Kidney (tissue), 13 donors: ENCODE measurements at regions not wholly inside any gene's neighbourhood (a gene's known extent, or its start where the extent isn't known, plus 50 kb on each side); places are given as distances from the start of the nearest gene placed in this dataset.

Experiments
- DNase-seq, 5 donors: peaks; one replicate each; pipeline ENCODE4 v3.0.0-alpha.2; 2013 to 2020
- FAIRE-seq: peaks from 2 replicates; lab custom pipeline; 2012; peaks lifted over from hg19 to GRCh38; lab: Jason Lieb, UNC
- H3K27ac ChIP-seq, 2 donors: one replicate each; pipeline ENCODE4 v1.7.0; 2013; ENCODE audit warnings: low read depth in 2 of 2, low read length in 2 of 2, inconsistent platforms in 1 of 2
- H3K27me3 ChIP-seq: one replicate; pipeline ENCODE4 v1.7.1; 2013; ENCODE audit warnings: low read length, inconsistent platforms; ENCODE audit not compliant: control insufficient read depth, insufficient read depth
- H3K36me3 ChIP-seq, 3 donors: one replicate each; pipeline versions ENCODE4 v1.7.0 to v1.7.1; 2013; ENCODE audit warnings: low read length in 3 of 3, control low read depth in 1 of 3, inconsistent platforms in 1 of 3; ENCODE audit not compliant: insufficient read depth in 3 of 3, control insufficient read depth in 2 of 3
- H3K4me1 ChIP-seq, 3 donors: one replicate each; pipeline versions ENCODE4 v1.7.0 to v1.7.1; 2013; ENCODE audit warnings: low read length in 3 of 3, inconsistent platforms in 1 of 3, low read depth in 1 of 3; ENCODE audit not compliant: control insufficient read depth in 2 of 3, insufficient read depth in 2 of 3
- H3K4me3 ChIP-seq, 3 donors: one replicate each; pipeline versions ENCODE4 v1.7.0 to v1.8.1; 2013; ENCODE audit warnings: low read length in 3 of 3, control low read depth in 1 of 3, inconsistent platforms in 1 of 3
- H3K9ac ChIP-seq, 3 donors: one replicate each; pipeline versions ENCODE4 v1.7.0 to v1.7.1; 2013; ENCODE audit warnings: low read length in 3 of 3, control low read depth in 1 of 3, inconsistent platforms in 1 of 3
- H3K9me3 ChIP-seq, 3 donors: one replicate each; pipeline versions ENCODE4 v1.7.0 to v1.7.1; 2013; ENCODE audit warnings: low read length in 3 of 3, control low read depth in 1 of 3, inconsistent platforms in 1 of 3; ENCODE audit not compliant: control insufficient read depth in 2 of 3, insufficient read depth in 1 of 3
- CTCF ChIP-seq: IDR thresholded peaks from 3 replicates; pipeline ENCODE4 v1.5.1; 2012; ENCODE audit warnings: mild to moderate bottlenecking, moderate library complexity, borderline replicate concordance; ENCODE audit not compliant: insufficient read depth; ENCODE audit errors: extremely low read depth
- intact Hi-C: fragments of 100-400 bp; cut with DNase I; formaldehyde crosslinking; loops from one replicate; pipeline ENCODE4 v1.11.1; 2022
- donor health status: control.
- donor health status: control.
- donor health status: control.
- donor health status: control.
- donor health status: control.
- donor health status: DM: yes; HTN: yes; CAD: no.
- donor health status: Normal renal cell carcinoma (clear cell type).

GRCh38 chr3:165555785-165556184 is 281.4 kb downstream of the BCHE start:
- Histone ChIP-seq H3K9me3 (no peaks in the 10 kb centered on the region), H3K27me3 (no peaks in the 10 kb centered on the region), H3K4me1 (no peaks in the 10 kb centered on the region), H3K9ac (no peak overlapping the region), H3K4me3 (no peak overlapping the region), H3K27ac (no peak overlapping the region), H3K36me3 (no peaks in the 10 kb centered on the region)
- TF ChIP-seq CTCF: no peak
- FAIRE-seq (no peak), DNase-seq (no peak)
- intact Hi-C loops: no loop called here

- Histone ChIP-seq H3K4me1 (no peaks in the 10 kb centered on the region), H3K4me3 (no peak overlapping the region), H3K27me3 (no peaks in the 10 kb centered on the region), H3K27ac (no peak overlapping the region), H3K9me3 (no peaks in the 10 kb centered on the region), H3K36me3 (no peaks in the 10 kb centered on the region), H3K9ac (no peak overlapping the region)
- intact Hi-C loops: no loop called here
- no peak for DNase-seq
- no peak for TF ChIP-seq CTCF
- FAIRE-seq: no peak
Measured at GRCh38 chr3:165553371-165553770, 283.9 kb downstream of the BCHE start.

GRCh38 chr3:165549665-165550064 is 287.6 kb downstream of the BCHE start:
- TF ChIP-seq CTCF: no peak
- H3K9ac ChIP-seq: no peak overlapping the region
- no peak overlapping the region for H3K4me3 ChIP-seq
- no peaks in the 10 kb centered on the region for H3K4me1 ChIP-seq
- intact Hi-C loops: no loop called here
- no peaks in the 10 kb centered on the region for H3K9me3 ChIP-seq
- FAIRE-seq (no peak), DNase-seq (no peak)
- no peaks in the 10 kb centered on the region for H3K27me3 ChIP-seq
- H3K36me3 ChIP-seq: no peaks in the 10 kb centered on the region
- no peak overlapping the region for H3K27ac ChIP-seq

- Histone ChIP-seq H3K4me3 (no peak overlapping the region), H3K9me3 (no peaks in the 10 kb centered on the region), H3K4me1 (no peaks in the 10 kb centered on the region), H3K27me3 (no peaks in the 10 kb centered on the region), H3K36me3 (no peaks in the 10 kb centered on the region), H3K27ac (no peak overlapping the region), H3K9ac (no peak overlapping the region)
- intact Hi-C loops: no loop called here
- no peak for FAIRE-seq
- no peak for TF ChIP-seq CTCF
- no peak for DNase-seq
Measured at GRCh38 chr3:165549037-165549436, 288.2 kb downstream of the BCHE start.
